NOMO-1 (cell line): ENCODE measurements at regions not wholly inside any gene's neighbourhood (a gene's known extent, or its start where the extent isn't known, plus 50 kb on each side); places are given as distances from the start of the nearest gene placed in this dataset.
"Not testable (repeated sequence)": the region's sequence is repeated elsewhere in the genome, so short reads cannot be mapped to it uniquely, and the experiment has no call there.

Experiments
- DNase-seq, 2 experiments: peaks; one replicate each; lab custom pipeline; 2025; ENCODE audit not compliant: unreplicated experiment in 2 of 2; lab: John Stamatoyannopoulos, UW

- no peak for DNase-seq
Measured at GRCh38 chr2:64792995-64793639, 139.4 kb upstream of the SERTAD2 start.

- no peak for DNase-seq
Measured at GRCh38 chr2:64793701-64794100, 140.0 kb upstream of the SERTAD2 start.

- no peak for DNase-seq
Measured at GRCh38 chr2:64794426-64794995, 140.8 kb upstream of the SERTAD2 start.

- DNase-seq = no peak
Measured at GRCh38 chr2:64795024-64795592, 141.4 kb upstream of the SERTAD2 start.

- DNase-seq = no peak
Measured at GRCh38 chr2:64796926-64797325, 143.2 kb upstream of the SERTAD2 start.

GRCh38 chr2:64797881-64798575 lies 144.3 kb upstream of the SERTAD2 start:
- no peak for DNase-seq

- no peak for DNase-seq
Measured at GRCh38 chr2:64799592-64800252, 146.0 kb upstream of the SERTAD2 start.

GRCh38 chr2:64803776-64804175 lies 150.1 kb upstream of the SERTAD2 start:
- no peak for DNase-seq

GRCh38 chr2:64804651-64805050 lies 150.9 kb upstream of the SERTAD2 start:
- DNase-seq = no peak

GRCh38 chr2:64807417-64807816 lies 153.7 kb upstream of the SERTAD2 start:
- DNase-seq = no peak

- DNase-seq = no peak
Measured at GRCh38 chr2:64808092-64808491, 154.4 kb upstream of the SERTAD2 start.

- DNase-seq = no peak
Measured at GRCh38 chr2:64808754-64809153, 155.0 kb upstream of the SERTAD2 start.

GRCh38 chr2:64809216-64809615 lies 155.5 kb upstream of the SERTAD2 start:
- no peak for DNase-seq

GRCh38 chr2:64812285-64812684 lies 158.6 kb upstream of the SERTAD2 start:
- peak; percentile 14 to 34 for DNase-seq

- no peak for DNase-seq
Measured at GRCh38 chr2:64814007-64814406, 160.3 kb upstream of the SERTAD2 start.

GRCh38 chr2:64816526-64816925 lies 162.8 kb upstream of the SERTAD2 start:
- DNase-seq = not testable (repeated sequence)

- no peak for DNase-seq
Measured at GRCh38 chr2:64817453-64817852, 163.7 kb upstream of the SERTAD2 start.

- DNase-seq = no peak
Measured at GRCh38 chr2:64818664-64819060, 164.9 kb upstream of the SERTAD2 start.

- DNase-seq = no peak
Measured at GRCh38 chr2:64819361-64819760, 165.6 kb upstream of the SERTAD2 start.

GRCh38 chr2:64819774-64820688 lies 166.3 kb upstream of the SERTAD2 start:
- peak in 1 of 2 experiments; percentile 55 for DNase-seq
